ENCODE measurements at regions not wholly inside any gene's neighbourhood (a gene's known extent, or its start where the extent isn't known, plus 50 kb on each side); places are given as distances from the start of the nearest gene placed in this dataset.
"Not testable (repeated sequence)": the region's sequence is repeated elsewhere in the genome, so short reads cannot be mapped to it uniquely, and the experiment has no call there.

GRCh38 chr6:137552809-137553208 lies 58.6 kb upstream of the OLIG3 start:
- H3K4me2 ChIP-seq (ENCODE audit: extremely low read depth, insufficient read depth, low read length), result no peak overlapping the region
- no peaks in the 10 kb centered on the region for H3K9me3 ChIP-seq (ENCODE audit: control insufficient read depth, insufficient read depth, low read depth, low read length)
- no peaks in the 10 kb centered on the region for H4K20me1 ChIP-seq (ENCODE audit: control insufficient read depth, extremely low read depth, insufficient read depth, low read length)
- H2AFZ ChIP-seq (ENCODE audit: low read length), result no peak overlapping the region
- no peaks in the 10 kb centered on the region for H3K4me1 ChIP-seq (ENCODE audit: control insufficient read depth, extremely low read depth, insufficient read depth, low read length)
- H3K79me2 ChIP-seq (ENCODE audit: control insufficient read depth, insufficient read depth, low read length), result no peaks in the 10 kb centered on the region
- no peak overlapping the region for H3K9ac ChIP-seq (ENCODE audit: insufficient read depth, low read length)
- no peak for DNase-seq (ENCODE audit: low read depth in 2 of 2)
- no peaks in the 10 kb centered on the region for H3K36me3 ChIP-seq (ENCODE audit: control insufficient read depth, insufficient read depth, low read length)
- peaks cover 2% of the 10 kb centered on the region for H3K27me3 ChIP-seq (ENCODE audit: control insufficient read depth, insufficient read depth, low read length)
- no peak overlapping the region for H3K4me3 ChIP-seq (replicated peaks in 1 of 4; ENCODE audit: control extremely low read depth in 1 of 4, insufficient read depth in 1 of 4, low read depth in 3 of 4, low read length in 4 of 4)
- H3K27ac ChIP-seq (ENCODE audit: insufficient read depth, low read length), result no peak overlapping the region
- no peak for TF ChIP-seq EZH2 (IDR thresholded peaks at IDR 0.05; ENCODE audit: low read length, missing control alignments)
- TF ChIP-seq CTCF (conservative IDR thresholded peaks at IDR 0.05 in 1 of 2, IDR thresholded peaks at IDR 0.05 in 1 of 2; ENCODE audit: low read depth in 1 of 2, low read length in 2 of 2), result no peak

- H3K79me2 ChIP-seq (ENCODE audit: control insufficient read depth, insufficient read depth, low read length); H3K4me3 ChIP-seq (replicated peaks in 1 of 4; ENCODE audit: control extremely low read depth in 1 of 4, insufficient read depth in 1 of 4, low read depth in 3 of 4, low read length in 4 of 4): not testable (repeated sequence)
Observed at GRCh38 chr6:137559521-137560183, 65.5 kb upstream of the OLIG3 start.

DNA sequence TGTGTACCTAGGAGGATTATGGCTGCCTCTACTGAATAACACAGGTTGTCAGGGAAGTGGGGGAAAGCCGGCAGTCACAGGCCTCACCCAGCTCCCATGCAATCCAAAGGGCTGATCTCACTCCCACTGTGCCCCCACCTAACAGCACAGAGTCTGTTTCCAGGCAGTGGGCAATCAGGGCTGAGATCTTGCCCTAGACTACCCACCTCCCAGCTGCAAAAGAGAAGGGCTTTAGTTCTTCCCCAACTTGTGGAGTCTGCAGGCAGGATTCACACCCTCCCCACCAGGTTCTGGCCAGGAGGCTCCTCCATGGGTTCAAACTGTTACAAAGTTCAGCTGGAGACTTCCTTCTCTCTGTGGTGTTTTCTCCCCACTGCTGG lies 66.0 kb upstream of the OLIG3 start:
- Histone ChIP-seq H3K9me3 (ENCODE audit: control insufficient read depth, insufficient read depth, low read depth, low read length) (no peaks in the 10 kb centered on the region), H2AFZ (ENCODE audit: low read length) (no peak overlapping the region), H3K4me2 (ENCODE audit: extremely low read depth, insufficient read depth, low read length) (no peak overlapping the region), H3K36me3 (ENCODE audit: control insufficient read depth, insufficient read depth, low read length) (no peaks in the 10 kb centered on the region), H4K20me1 (ENCODE audit: control insufficient read depth, extremely low read depth, insufficient read depth, low read length) (no peaks in the 10 kb centered on the region), H3K27me3 (ENCODE audit: control insufficient read depth, insufficient read depth, low read length) (no peaks in the 10 kb centered on the region), H3K9ac (ENCODE audit: insufficient read depth, low read length) (no peak overlapping the region), H3K4me3 (replicated peaks in 1 of 4; ENCODE audit: control extremely low read depth in 1 of 4, insufficient read depth in 1 of 4, low read depth in 3 of 4, low read length in 4 of 4) (no peak overlapping the region), H3K4me1 (ENCODE audit: control insufficient read depth, extremely low read depth, insufficient read depth, low read length) (no peaks in the 10 kb centered on the region), H3K27ac (ENCODE audit: insufficient read depth, low read length) (no peak overlapping the region), H3K79me2 (ENCODE audit: control insufficient read depth, insufficient read depth, low read length) (no peaks in the 10 kb centered on the region)
- no peak for DNase-seq (ENCODE audit: low read depth in 2 of 2)
- no peak for TF ChIP-seq CTCF (conservative IDR thresholded peaks at IDR 0.05 in 1 of 2, IDR thresholded peaks at IDR 0.05 in 1 of 2; ENCODE audit: low read depth in 1 of 2, low read length in 2 of 2)
- no peak for TF ChIP-seq EZH2 (IDR thresholded peaks at IDR 0.05; ENCODE audit: low read length, missing control alignments)

More at GRCh38 chr6:137559521-137560183, 65.5 kb upstream of the OLIG3 start:
- not testable (repeated sequence) for DNase-seq (ENCODE audit: low read depth in 2 of 2); H3K27me3 ChIP-seq (ENCODE audit: control insufficient read depth, insufficient read depth, low read length); H3K4me2 ChIP-seq (ENCODE audit: extremely low read depth, insufficient read depth, low read length); H3K36me3 ChIP-seq (ENCODE audit: control insufficient read depth, insufficient read depth, low read length); H3K9me3 ChIP-seq (ENCODE audit: control insufficient read depth, insufficient read depth, low read depth, low read length); H3K9ac ChIP-seq (ENCODE audit: insufficient read depth, low read length); H3K4me1 ChIP-seq (ENCODE audit: control insufficient read depth, extremely low read depth, insufficient read depth, low read length); H3K27ac ChIP-seq (ENCODE audit: insufficient read depth, low read length); H2AFZ ChIP-seq (ENCODE audit: low read length); H4K20me1 ChIP-seq (ENCODE audit: control insufficient read depth, extremely low read depth, insufficient read depth, low read length)
